ENCODE measurements at regions not wholly inside any gene's neighbourhood (a gene's known extent, or its start where the extent isn't known, plus 50 kb on each side); places are given as distances from the start of the nearest gene placed in this dataset.

DNA sequence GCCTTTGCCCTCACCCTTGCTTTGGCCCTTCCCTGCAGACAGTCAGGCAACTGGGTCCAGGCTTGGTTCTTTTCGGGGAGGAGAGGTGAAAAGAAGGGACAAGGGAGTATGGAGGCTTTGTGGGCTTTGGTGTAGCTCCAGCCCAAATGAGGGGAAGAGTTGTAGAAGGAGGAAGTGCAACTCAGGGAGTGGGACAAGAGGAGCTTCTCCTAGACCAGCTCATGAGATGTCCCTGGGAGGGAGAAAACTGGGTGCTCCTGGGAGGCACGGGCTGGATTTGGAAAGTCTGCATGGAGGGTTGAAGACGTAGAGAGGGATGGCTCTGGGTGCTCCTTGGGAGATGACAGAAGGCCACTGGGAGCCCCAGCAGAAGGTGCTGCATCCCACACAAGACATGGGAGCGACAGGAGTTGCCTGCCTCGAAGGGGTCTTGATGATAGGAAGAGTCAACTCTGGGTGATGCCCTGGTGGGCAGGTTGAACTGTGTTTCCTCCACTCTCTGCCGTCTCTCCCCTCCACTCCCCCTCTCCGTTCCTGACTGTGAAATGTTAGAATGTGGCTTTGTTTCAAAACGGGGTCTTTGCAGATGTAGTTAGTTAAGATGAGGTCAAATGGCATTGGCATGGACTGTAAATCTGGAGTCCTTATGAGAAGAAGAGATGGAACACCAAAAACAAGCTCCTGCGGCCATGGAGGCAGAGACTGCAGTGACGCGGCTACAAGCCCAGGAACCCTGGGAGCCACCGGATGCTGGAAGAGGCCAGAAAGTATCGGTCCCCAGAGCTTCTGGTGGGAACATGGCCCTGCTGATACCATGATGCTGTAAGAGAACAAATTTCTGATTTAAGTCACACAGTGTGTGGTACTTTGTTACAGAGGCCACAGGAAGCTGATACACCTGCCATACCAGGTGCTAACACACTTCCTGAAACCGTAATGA, 298.5 kb downstream of the GLRX3 start:
- no peak for DNase-seq

DNA sequence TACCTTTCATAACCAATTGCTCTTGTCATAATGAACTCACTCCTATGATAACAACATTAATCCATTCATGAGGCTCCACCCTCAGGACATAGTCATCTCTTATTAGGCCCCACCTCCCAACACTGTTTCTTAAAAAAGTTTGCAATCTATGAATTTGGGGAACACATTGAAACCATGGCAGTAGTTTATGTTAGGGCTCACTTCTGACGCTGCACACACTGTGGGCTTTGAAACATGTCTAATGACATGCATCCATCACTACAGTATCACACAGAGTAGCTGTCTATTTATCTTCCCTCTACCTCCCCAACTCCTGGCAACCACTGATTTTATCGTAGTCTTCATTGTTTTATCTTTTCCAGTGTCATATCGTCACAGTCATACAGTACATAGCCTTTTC, 299.8 kb downstream of the GLRX3 start:
- DNase-seq, result no peak

DNA sequence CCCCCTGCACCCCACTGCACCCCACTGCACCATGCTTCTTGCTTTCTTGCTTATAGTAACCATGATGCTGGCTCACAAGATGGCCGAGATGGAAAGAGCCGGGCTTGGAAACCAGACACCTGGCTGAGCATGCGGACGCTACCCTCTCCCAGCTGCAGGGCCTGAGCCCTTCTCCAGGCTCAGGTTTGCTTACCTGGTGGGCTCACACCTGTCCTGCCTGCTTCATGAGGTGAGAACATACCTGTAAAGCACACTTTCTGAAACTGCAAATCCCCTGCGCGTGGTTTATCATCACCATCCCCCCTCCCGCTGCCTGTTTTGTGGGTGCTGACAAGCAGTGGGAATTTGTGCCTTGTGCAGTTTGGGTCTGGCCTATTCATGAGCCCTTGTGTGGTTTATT, 302.7 kb downstream of the GLRX3 start:
- no peak for DNase-seq

DNA sequence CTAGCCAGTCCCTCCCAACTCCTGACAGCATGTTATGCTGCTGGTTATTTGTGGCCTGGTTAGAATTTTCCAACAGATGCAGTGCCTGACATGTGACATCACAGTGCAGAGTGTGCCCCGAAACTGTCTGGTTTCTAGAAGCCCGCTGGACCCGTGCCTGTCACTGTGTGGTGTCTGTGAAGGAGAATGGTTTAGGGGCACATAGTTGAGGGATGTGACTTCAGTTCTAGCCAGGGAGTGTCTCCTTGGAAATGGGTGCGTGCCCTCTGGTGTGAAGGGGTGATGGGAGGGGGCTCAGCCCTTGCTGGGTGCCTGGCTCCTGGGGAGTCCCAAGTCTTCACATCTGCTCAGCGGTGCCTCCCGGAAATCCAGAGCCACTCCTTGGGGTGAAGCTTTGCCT, 303.6 kb downstream of the GLRX3 start:
- no peak for DNase-seq

DNA sequence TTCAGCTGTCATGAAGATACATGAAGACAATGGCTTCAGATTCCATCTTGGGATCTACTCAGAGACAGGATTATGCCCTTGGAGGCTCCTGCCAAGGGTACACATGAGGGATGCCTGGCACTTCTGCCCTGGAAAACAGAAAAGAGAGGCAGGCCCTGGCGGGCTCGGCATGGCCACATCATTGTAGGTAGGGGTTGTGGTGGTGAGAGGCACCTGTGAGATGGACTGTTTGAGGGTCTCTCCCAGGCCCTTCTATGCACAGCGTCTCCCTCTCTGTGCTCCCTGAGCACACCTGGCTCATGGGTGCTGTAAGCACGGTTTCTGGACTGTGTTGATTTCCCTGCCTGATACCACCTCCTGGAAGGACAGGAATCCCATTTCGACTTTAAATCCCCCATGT, 304.3 kb downstream of the GLRX3 start:
- DNase-seq, result no peak

DNA sequence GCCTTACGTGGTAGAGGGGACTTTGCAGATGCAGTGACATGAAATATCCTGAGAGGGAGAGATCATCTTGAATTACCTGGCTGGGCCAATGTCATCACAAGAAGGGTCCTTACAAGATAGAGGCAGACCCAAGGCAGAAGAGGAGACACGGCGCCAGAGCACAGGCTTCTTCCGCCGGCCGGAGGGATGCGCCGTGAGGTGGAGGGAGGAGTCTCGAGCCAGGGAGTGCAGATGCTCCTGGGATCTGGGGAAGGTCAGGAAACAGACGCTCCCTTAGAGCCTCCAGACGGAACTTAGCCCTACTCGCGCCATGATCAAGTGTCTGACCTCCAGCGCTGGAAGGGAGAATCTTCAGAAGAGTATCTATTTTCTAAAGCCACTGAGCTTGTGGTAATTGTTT, 304.8 kb downstream of the GLRX3 start:
- no peak for DNase-seq

DNA sequence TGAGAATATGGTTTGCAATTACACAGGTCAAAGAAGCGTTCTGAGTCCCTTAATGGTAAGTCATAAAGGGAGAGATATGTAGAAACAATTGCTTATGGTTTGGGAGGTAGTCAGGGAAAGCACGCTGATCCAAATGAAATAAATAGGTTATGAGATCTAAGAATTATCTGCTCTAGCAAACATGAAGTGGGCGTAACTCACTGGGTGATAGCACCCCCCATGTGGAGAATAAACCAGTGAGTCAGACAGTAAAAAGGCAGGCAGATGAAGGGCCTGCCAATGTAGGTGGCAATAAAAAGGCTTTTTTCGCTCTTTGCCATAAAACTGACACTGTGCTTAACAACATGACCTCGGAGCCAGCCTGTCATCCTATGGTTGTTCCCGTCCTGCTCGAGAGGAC, 306.9 kb downstream of the GLRX3 start:
- no peak for DNase-seq

DNA sequence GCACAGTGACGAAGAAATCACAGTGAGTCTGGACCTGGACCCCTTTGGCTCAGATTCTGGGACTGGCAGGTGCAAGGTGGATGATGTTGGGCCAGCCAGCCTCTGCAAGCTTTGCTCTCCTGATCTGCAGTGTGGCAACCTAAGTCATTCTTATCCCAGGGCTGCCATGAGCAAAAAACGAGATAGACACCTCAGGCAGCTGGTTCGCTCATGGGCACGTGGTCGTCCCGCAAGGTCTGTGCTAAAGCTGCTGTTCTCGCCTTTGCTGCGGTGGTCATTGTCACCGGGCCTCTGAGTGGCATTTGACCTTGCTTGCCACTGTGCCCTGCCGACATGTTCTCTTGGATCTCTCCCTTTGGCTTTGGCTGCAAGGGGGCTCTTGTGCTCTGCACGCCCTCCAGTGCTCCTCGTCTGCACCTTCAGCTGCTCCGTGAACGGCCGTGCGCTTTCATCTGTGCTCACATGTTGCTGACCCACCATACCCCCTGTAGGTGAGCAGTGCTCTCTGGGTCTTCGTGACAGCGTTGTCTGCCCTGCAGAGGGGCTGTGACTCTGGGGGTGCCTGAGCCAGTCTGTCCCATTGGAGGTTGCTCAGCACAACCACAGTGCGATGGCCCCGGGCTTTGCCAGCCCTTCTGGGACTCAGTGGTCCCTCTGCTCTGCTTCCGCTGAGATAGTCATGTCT, 317.0 kb downstream of the GLRX3 start:
- no peak for DNase-seq

DNA sequence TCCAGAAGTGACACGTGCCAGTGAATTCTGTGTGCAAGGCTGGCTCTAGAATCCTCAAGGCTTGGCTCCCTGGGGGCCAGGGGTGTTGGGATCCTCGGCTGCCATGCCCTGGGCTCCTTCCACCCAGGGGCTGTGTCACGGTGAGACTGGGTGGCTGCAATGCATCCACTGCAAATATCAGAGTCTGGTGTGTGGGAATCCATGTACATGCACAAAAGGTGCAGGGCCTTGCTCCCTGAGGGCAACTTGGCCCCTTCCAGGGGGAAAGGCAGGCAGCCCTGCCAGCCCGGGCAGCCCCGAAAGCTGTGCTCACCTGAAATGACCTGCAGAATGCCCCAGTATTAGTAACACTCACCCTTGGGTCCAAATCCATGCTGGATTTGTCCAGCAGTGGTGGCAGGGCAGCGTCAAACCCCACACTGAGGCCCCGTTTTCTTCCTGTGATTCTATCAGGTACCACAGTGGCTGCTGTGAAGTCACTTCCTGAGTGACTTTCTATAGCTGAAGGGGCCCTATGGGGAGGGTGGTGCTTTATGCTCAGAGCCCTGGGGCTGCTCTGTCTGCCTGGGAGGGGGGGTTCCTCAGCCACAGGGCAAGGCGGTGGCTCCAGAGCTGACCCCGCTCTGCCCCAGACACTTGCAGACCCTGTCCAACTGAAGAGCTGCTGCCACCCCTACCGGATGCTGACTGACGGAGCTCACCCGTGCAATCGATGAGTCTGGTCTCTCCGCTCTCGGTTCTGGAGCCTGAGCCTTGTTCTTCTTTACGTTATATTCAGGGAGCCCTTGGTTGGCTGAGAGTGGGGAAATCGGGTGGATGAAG, 317.7 kb downstream of the GLRX3 start:
- DNase-seq, result no peak

DNA sequence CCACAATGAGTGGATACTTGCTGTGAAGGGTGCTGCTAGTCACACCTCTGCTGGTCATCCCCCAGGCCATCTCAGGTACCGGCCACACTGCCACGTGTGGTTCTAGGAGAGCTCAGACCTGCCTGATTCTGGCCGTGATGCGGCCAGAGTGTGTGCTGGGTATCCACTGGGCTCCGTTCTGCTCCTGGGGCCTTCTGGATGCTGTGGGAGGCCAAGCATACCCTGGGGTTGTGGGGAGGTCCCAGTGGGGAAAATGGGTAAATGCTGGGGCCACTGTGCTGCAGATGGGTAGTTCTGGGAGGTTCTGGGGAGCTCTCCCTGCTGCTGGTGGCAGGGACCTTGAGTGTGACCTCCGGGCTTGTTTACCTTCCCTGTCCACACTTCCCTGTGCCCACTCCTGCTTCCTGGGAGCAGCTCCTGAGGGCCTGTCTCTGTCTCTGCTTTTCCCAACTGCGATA, 318.4 kb downstream of the GLRX3 start:
- DNase-seq, result no peak

DNA sequence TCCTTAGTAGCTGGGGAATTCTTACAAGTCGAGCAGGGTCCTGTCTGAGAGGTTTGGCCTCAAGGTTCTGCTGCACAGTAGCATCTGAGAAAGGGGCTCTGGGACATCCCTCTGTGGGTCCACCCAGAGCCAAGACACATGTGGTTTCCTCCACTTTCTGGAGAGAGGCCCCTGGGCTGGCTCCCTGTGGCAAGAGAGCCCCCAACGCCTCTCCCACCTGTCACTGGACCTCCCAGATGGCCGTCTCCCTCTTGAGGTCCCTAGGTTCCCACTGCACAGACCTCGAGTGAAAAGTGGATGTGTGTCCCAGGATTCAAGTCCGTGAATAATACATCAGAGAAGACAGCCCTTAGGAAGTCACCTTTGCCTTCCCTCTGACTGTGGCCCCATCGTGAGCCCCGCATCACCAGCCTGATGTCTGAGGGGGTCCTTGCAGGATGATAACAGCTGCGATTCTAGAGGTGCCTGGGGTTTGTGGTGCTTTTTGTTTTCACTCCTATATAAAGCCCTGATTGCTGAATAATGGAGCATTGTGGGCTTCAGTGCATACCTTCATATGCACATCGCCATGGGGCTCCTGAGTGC, 319.0 kb downstream of the GLRX3 start:
- no peak for DNase-seq

DNA sequence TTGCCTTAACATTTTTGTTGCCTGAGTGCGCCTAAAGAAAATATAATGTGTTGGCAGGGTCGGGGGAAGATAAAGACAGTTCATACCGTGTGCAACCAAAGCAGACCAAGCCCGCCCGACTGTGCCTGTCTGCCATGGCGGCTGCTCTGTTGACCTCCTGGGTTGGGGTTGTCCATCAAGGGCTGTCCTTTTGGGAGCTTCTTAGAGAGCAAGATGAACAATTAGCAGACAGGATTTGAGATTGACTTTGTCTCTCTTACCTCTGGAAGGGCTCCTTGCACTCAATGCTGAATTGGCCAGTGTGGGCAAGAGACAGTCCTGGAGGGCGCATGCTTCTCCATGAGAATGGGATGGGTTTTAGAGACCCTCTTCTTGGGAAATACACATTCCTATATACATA, 319.6 kb downstream of the GLRX3 start:
- DNase-seq, result no peak

DNA sequence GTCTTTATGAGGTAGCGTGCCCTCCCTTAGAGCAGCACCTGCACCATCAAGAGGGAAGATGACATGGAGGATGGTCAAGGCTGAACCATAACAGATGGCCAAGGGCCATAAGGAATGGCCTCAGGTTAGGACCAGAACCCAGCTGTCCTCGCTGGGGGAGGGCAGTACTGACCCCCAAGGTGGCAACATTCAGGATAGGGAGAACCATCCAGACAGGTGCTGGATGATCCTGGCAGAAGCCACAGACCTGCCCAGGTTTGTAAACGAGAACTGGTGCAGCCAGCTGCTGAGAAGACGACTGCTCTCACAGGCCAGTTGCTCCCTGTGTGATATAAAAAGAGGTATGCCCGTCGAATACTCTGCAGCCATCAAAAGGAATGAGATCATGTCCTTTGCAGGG, 320.4 kb downstream of the GLRX3 start:
- no peak for DNase-seq

DNA sequence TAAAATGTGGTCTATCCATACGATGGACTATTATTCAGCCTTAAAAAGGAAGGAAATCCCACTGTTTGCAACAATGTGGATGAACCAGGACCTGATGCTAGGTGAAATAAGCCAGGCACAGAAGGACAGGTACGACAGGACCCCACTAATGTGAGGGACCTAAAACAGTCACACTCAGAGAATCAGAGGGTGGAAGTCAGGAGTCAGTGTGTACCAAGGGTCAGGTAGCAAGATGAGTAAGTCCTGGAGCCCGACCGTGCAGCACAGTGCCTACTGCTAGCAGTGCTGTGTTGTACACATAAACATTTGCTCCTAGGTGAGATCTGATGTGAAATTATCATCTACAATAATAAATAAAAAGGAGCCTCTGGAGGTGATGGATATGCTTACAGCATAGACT, 322.3 kb downstream of the GLRX3 start:
- no peak for DNase-seq

DNA sequence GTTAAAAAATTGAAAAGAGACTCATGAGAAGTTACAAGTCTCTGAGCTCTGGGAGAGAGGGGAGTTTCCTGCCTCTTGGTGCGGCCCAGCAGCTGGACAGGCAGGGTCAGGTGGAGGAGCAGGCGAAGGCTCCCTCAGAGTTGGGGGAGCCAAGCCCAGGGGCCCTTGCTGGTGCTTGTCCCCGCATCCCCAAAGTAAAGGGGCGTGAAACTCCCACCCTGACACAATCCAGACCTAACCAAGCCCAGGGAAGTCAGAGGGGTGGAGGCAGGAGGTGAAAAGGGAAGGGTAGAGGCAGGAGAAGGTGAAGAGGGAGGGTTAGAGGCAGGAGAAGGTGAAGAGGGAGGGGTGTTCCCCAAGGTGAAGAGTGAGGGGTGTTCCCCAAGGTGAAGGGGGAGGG, 322.8 kb downstream of the GLRX3 start:
- DNase-seq, result no peak

DNA sequence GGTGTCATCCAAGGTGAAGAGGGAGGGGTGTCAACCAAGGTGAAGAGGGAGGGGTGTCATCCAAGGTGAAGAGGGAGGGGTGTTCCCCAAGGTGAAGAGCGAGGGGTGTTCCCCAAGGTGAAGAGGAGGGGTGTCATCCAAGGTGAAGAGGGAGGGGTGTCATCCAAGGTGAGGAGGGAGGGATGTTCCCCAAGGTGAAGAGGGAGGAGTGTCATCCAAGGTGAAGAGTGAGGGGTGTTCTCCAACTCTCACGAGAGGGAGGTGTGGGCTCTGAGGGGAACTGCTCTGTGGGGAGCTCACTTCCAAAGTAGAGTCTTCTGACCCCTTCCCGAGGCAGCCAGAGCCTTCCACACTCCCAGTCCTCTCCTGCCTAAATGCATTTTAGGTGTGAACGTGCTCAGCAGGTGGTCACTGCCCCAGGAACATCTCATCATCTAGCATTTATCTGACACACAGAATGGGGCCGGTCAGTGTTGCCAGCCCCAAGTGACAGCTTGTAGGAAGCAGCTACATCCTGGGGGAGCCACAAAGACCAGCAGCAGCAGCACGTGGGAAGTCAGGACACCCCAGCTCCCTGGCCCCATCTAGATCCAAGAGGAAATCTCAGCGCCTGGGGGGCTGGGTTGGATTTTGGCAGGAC, 323.8 kb downstream of the GLRX3 start:
- DNase-seq, result no peak

DNA sequence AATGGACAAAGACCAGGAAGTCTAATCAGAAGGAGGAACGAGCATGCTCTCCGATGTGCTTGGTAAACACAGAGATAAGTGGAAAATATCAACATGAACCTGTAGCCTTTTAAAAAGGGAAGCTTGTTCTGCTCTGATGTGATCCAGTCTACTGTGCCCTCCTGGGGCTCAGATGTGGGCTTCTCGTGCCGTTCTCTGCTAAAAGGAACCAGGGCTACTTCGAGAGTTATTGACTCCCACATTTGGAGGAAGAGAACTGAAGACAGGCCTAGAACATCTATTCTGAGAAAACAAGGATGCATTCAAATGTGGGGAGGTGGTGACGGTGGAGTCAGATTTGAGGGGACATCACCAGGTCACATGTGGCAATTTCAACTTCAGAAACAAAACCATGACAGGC, 325.4 kb downstream of the GLRX3 start:
- DNase-seq, result no peak

DNA sequence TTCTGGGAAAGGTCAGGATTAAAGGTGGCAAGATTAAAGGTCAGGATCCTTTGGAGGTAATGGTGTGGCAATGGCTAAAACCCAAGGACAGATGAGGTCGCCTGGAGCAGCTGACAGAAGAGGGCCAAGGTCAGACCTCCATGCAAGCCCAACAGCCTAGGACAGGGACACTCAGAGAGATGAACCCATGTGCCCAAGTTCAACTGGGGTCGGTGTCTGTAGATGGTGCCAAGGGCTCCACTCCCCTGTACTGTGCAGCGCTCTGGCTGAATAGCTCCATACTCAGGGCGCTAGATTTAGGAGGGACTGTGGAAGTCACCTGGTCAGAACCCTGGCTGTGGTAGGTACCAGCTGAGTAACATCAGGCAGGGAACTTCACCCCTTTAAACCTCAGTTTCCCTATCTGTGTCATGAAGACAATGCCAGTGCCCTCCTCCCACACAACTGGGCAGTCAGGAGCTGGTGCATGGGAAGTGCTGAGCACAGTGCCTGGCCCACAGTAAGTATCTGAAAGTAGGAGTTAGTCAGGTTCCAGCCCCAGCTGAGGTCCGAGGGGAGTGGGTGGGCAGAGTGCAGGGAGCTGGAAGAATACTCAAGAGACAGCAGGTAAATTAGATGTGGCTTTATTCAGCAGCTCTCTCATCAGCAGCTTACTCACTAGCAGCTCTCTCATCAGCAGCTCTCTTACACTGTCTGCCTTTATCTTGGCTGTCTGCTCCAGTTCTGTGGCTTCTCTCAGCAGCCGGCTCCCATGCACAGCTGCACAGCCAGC, 327.1 kb downstream of the GLRX3 start:
- DNase-seq, result no peak

DNA sequence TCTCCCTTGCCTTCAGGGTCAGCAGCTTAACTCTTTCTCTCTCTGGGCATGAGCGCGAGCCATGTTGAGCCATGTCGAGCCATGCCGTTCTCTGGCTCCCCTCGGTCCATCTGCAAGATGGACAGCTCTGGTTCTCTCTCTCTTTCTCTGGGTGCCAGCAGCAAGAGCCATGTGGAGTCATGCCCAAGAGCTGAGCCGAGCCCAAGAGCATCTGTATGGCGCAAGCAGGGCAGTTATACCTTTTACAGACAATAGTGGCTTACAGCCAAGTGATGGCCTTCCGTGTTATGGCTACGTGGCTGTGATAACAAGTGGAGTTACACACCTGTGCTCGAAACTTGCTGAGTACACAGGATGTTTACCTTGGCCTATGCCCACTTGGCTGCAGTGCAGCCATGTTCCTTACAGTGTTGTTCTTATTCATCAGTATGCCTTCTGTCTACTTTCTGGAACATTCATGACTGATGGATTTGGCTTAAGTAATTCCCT, 327.7 kb downstream of the GLRX3 start:
- no peak for DNase-seq

DNA sequence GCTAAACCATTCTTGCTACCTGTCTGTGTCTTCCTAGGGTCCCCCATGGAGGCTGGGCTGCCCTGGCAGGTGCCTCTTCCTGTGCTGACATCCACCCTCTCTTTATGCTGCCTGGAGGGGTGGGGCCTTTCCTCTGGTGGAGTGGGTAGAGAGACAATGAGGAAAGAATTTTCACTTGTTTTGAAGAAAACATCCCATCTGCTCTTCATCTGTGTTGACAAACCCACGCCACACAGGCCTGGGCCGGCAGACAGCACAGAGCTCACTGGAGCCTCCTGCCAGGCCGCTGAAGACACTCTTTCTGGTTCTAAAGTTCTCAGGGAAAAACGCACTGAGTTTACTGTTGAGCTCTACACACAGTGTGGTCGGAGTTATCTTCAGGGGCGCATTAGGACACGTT, 328.2 kb downstream of the GLRX3 start:
- no peak for DNase-seq

DNA sequence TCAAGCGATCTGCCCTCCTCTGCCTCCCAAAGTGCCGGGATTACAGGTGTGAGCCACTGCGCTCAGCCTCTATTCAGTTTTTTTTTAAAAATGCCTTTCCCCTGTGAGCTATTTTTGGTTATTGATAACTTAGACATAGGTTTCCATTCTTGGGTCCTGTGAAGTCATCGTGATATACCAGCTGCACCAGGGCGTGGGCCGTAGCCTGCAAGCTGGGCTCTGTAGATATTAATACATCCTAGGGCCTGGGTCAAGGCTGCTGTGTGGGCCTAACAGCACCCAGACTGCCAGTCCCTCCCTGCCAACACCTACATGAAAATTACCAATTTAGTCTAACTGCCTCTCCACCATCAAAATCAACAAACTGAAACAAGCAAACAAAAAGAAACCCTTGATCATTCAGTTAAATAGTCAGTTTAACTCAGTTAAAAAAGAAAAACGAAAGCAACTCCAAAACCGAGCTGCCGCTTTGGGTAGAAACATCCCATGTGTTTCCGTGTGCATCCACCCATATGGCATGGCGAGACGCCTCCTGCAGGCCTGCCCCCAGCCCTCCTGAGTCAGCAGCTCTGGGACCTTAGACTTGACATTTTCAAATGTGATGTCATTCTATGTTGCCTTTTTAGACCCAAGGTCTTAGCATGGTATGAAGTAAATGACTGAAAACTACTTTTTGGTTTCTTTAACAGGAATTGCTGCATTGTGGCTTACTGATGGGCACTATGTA, 330.2 kb downstream of the GLRX3 start:
- DNase-seq, result no peak
